H1 (cell line): ENCODE measurements at regions not wholly inside any gene's neighbourhood (a gene's known extent, or its start where the extent isn't known, plus 50 kb on each side); places are given as distances from the start of the nearest gene placed in this dataset.

Experiments
- CTCF ChIA-PET: fragments of 300-600 bp; sonication (Branson Sonifier 250); formaldehyde crosslinking; loops from one replicate; lab custom pipeline; 2021; ENCODE audit not compliant: partially characterized antibody; lab: Charles Lee
- POLR2A ChIA-PET: fragments of 300-600 bp; sonication (Branson Sonifier 250); formaldehyde crosslinking; loops from one replicate; lab custom pipeline; 2021; ENCODE audit warnings: inconsistent platforms; ENCODE audit not compliant: partially characterized antibody; lab: Charles Lee
- DNase-seq, 2 experiments: peaks; one replicate each; pipeline versions ENCODE4 v3.0.0 to v3.0.0-alpha.2; 2010 to 2022; ENCODE audit warnings: low spot score in 2 of 2, low read depth in 1 of 2, mixed read lengths in 1 of 2
- FAIRE-seq: peaks from 2 replicates; lab custom pipeline; 2011; peaks lifted over from hg19 to GRCh38; lab: Jason Lieb, UNC
- H2AFZ ChIP-seq: 2 replicates; pipeline ENCODE4 v1.8.1; 2012; ENCODE audit warnings: low read length, inconsistent platforms
- H2AK5ac ChIP-seq: 2 replicates; pipeline ENCODE4 v1.6.1; 2013; ENCODE audit warnings: low read depth, low read length
- H2BK120ac ChIP-seq: replicated peaks from 2 replicates; pipeline ENCODE3; 2013; ENCODE audit warnings: low read depth, low read length, inconsistent platforms
- H2BK12ac ChIP-seq: 2 replicates; pipeline ENCODE4 v1.6.1; 2013; ENCODE audit warnings: low read depth, low read length
- H2BK15ac ChIP-seq: 2 replicates; pipeline ENCODE4 v1.6.1; 2013; ENCODE audit warnings: low read length
- H2BK20ac ChIP-seq: 2 replicates; pipeline ENCODE4 v1.6.1; 2013; ENCODE audit warnings: low read length
- H2BK5ac ChIP-seq: 2 replicates; pipeline ENCODE4 v1.6.1; 2013; ENCODE audit warnings: low read depth, low read length
- H3K14ac ChIP-seq: 2 replicates; pipeline ENCODE4 v1.6.1; 2013; ENCODE audit warnings: inconsistent platforms; ENCODE audit not compliant: insufficient read length
- H3K18ac ChIP-seq: 2 replicates; pipeline ENCODE4 v1.6.1; 2013; ENCODE audit warnings: low read length; ENCODE audit errors: extremely low read depth
- H3K23ac ChIP-seq: 2 replicates; pipeline ENCODE4 v1.6.1; 2013; ENCODE audit warnings: inconsistent platforms; ENCODE audit not compliant: insufficient read length
- H3K23me2 ChIP-seq: 2 replicates; pipeline ENCODE4 v1.6.1; 2013; ENCODE audit warnings: low read depth, low read length
- H3K27ac ChIP-seq: 2 replicates; pipeline ENCODE4 v1.6.1; 2011; ENCODE audit warnings: low read depth, low read length, inconsistent platforms
- H3K27me3 ChIP-seq, 4 experiments: replicated peaks in 1 of 4; 1 replicate in 1 of 4; 2 replicates in 3 of 4; pipeline versions ENCODE4 v1.6.1 to v1.8.1; 2011 to 2013; ENCODE audit warnings: low read length in 3 of 4, mild to moderate bottlenecking in 3 of 4, inconsistent platforms in 2 of 4, mixed read lengths in 2 of 4, moderate library complexity in 1 of 4; ENCODE audit not compliant: control insufficient read depth in 3 of 4, insufficient read depth in 3 of 4; ENCODE audit errors: extremely low read depth in 1 of 4
- H3K36me3 ChIP-seq, 4 experiments: 2 replicates each; pipeline versions ENCODE4 v1.6.1 to v1.8.1; 2011 to 2013; ENCODE audit warnings: mild to moderate bottlenecking in 4 of 4, low read length in 3 of 4, moderate library complexity in 2 of 4, control low read depth in 1 of 4, inconsistent platforms in 1 of 4; ENCODE audit not compliant: insufficient read depth in 4 of 4, control insufficient read depth in 2 of 4
- H3K4ac ChIP-seq: replicated peaks from 2 replicates; pipeline ENCODE3; 2013; ENCODE audit warnings: low read length, low read depth, mixed read lengths, inconsistent platforms; ENCODE audit not compliant: insufficient read length
- H3K4me1 ChIP-seq, 4 experiments: replicated peaks in 1 of 4; 1 replicate in 1 of 4; 2 replicates in 3 of 4; pipeline versions ENCODE4 v1.6.1 to v1.8.1; 2011 to 2013; ENCODE audit warnings: low read length in 3 of 4, inconsistent platforms in 2 of 4, mixed read lengths in 1 of 4; ENCODE audit not compliant: insufficient read depth in 4 of 4, control insufficient read depth in 3 of 4
- H3K4me2 ChIP-seq, 2 experiments: 2 replicates each; pipeline versions ENCODE4 v1.6.1 to v1.8.1; 2011 to 2013; ENCODE audit warnings: low read depth in 2 of 2, low read length in 2 of 2, control low read depth in 1 of 2, inconsistent platforms in 1 of 2, mild to moderate bottlenecking in 1 of 2; ENCODE audit not compliant: insufficient read depth in 1 of 2
- H3K4me3 ChIP-seq, 4 experiments: fragments of 200-600, 300-600 bp in 1 of 4; sonication (generic), shearing (Covaris generic), sonication (Bioruptor Twin) in 1 of 4; 2 replicates each; pipeline versions ENCODE4 v1.5.1 to v1.8.1; 2011 to 2016; ENCODE audit warnings: low read length in 4 of 4, low read depth in 3 of 4, control low read depth in 2 of 4, inconsistent platforms in 2 of 4, mild to moderate bottlenecking in 2 of 4, mixed read lengths in 1 of 4, moderate library complexity in 1 of 4; ENCODE audit not compliant: insufficient read depth in 2 of 4; ENCODE audit errors: extremely low read depth in 1 of 4
- H3K56ac ChIP-seq: replicated peaks from 2 replicates; pipeline ENCODE3; 2013; ENCODE audit warnings: low read depth, mild to moderate bottlenecking, mixed read lengths, low read length, inconsistent platforms; ENCODE audit not compliant: insufficient read length
- H3K79me1 ChIP-seq: 2 replicates; pipeline ENCODE4 v1.6.1; 2013; ENCODE audit warnings: low read depth, low read length, control low read depth
- H3K79me2 ChIP-seq, 2 experiments: 2 replicates each; pipeline versions ENCODE4 v1.6.1 to v1.8.1; 2012 to 2013; ENCODE audit warnings: low read length in 2 of 2, mild to moderate bottlenecking in 2 of 2, inconsistent platforms in 1 of 2; ENCODE audit not compliant: insufficient read depth in 2 of 2, control insufficient read depth in 1 of 2
- H3K9ac ChIP-seq, 4 experiments: replicated peaks in 1 of 4; 1 replicate in 1 of 4; 2 replicates in 3 of 4; pipeline versions ENCODE4 v1.6.1 to v1.8.1; 2011 to 2013; ENCODE audit warnings: low read depth in 3 of 4, low read length in 3 of 4, control low read depth in 2 of 4, mild to moderate bottlenecking in 2 of 4, moderate library complexity in 2 of 4, inconsistent platforms in 1 of 4; ENCODE audit errors: extremely low read depth in 1 of 4
- H3K9me3 ChIP-seq, 2 experiments: 2 replicates each; pipeline versions ENCODE4 v1.6.1 to v1.8.1; 2012 to 2013; ENCODE audit warnings: mild to moderate bottlenecking in 2 of 2, moderate library complexity in 2 of 2, control low read depth in 1 of 2, inconsistent platforms in 1 of 2, low read depth in 1 of 2, low read length in 1 of 2, mixed read lengths in 1 of 2; ENCODE audit not compliant: insufficient read depth in 2 of 2
- H4K20me1 ChIP-seq, 2 experiments: replicated peaks in 1 of 2; 2 replicates each; pipeline versions ENCODE3 to v1.8.1; 2011 to 2013; ENCODE audit warnings: inconsistent platforms in 2 of 2, low read length in 2 of 2, mild to moderate bottlenecking in 1 of 2; ENCODE audit not compliant: insufficient read depth in 2 of 2, control insufficient read depth in 1 of 2
- H4K5ac ChIP-seq: 2 replicates; pipeline ENCODE4 v1.6.1; 2013; ENCODE audit warnings: low read length, low read depth, mixed read lengths, inconsistent platforms; ENCODE audit not compliant: insufficient read length
- H4K8ac ChIP-seq: 2 replicates; pipeline ENCODE4 v1.8.0; 2013; ENCODE audit warnings: mild to moderate bottlenecking, moderate library complexity, low read length, inconsistent platforms; ENCODE audit not compliant: insufficient read depth; ENCODE audit errors: extremely low read depth
- H4K91ac ChIP-seq: replicated peaks from 2 replicates; pipeline ENCODE3; 2013; ENCODE audit warnings: low read length, mixed read lengths, inconsistent platforms; ENCODE audit not compliant: insufficient read length
- CEBPB ChIP-seq: IDR thresholded peaks from 2 replicates; pipeline ENCODE4 v1.6.1; 2012; ENCODE audit warnings: low read depth, low read length
- KDM4A ChIP-seq: IDR thresholded peaks from one replicate; pipeline ENCODE4 v1.7.1; 2012; ENCODE audit warnings: low read depth, mild to moderate bottlenecking, moderate library complexity, low read length, inconsistent platforms; ENCODE audit not compliant: severe bottlenecking
- TAF1 ChIP-seq: IDR thresholded peaks from 2 replicates; pipeline ENCODE4 v1.6.1; 2011; ENCODE audit warnings: mild to moderate bottlenecking, low read depth, low read length
- WGBS, 2 experiments: shearing (Covaris generic) in 1 of 2; methylation state at CpG; one replicate each; pipeline versions ENCODE4 v1.1.6 to v1.1.7; 2013 to 2015; ENCODE audit warnings: low lambda C conversion rate in 2 of 2, mixed read lengths in 2 of 2, inconsistent platforms in 1 of 2, low coverage in 1 of 2, missing lambda C conversion rate in 1 of 2; ENCODE audit not compliant: insufficient replicate concordance in 2 of 2, insufficient coverage in 1 of 2, insufficient read length in 1 of 2; ENCODE audit errors: extremely low coverage in 1 of 2, missing lambda C conversion rate in 1 of 2; 5-methylcytosine and 5-hydroxymethylcytosine counted together

- H3K23ac ChIP-seq: no peak overlapping the region
- H3K79me2 ChIP-seq: no peaks in the 10 kb centered on the region
- H3K18ac ChIP-seq: no peak overlapping the region
- H3K27ac ChIP-seq: no peak overlapping the region
- no peak overlapping the region for H3K4ac ChIP-seq
- H4K8ac ChIP-seq: no peak overlapping the region
- H4K20me1 ChIP-seq: no peaks in the 10 kb centered on the region
- ChIA-PET CTCF (no interaction called here), POLR2A (no interaction called here)
- no peak overlapping the region for H3K4me3 ChIP-seq
- 79% methylated on average over 4 of the region's 4 CpGs; no CpG with 5 or more reads in 1 of the 2 experiments for WGBS, 2 experiments
- H3K27me3 ChIP-seq: no peaks in the 10 kb centered on the region
- H3K9ac ChIP-seq: no peak overlapping the region
- no peak for FAIRE-seq
- no peak overlapping the region for H2AK5ac ChIP-seq
- no peak overlapping the region for H2BK120ac ChIP-seq
- no peaks in the 10 kb centered on the region for H3K79me1 ChIP-seq
- H2BK12ac ChIP-seq: no peak overlapping the region
- H3K4me2 ChIP-seq: no peak overlapping the region
- no peak overlapping the region for H4K91ac ChIP-seq
- no peak overlapping the region for H4K5ac ChIP-seq
- H2BK15ac ChIP-seq: no peak overlapping the region
- H3K9me3 ChIP-seq: no peaks in the 10 kb centered on the region
- H2BK20ac ChIP-seq: no peak overlapping the region
- H3K4me1 ChIP-seq: no peaks in the 10 kb centered on the region
- no peak overlapping the region for H2BK5ac ChIP-seq
- H3K14ac ChIP-seq: no peak overlapping the region
- DNase-seq: no peak
- no peak for TF ChIP-seq KDM4A
- TF ChIP-seq CEBPB: peak; percentile 88
- TF ChIP-seq TAF1: no peak
- no peak overlapping the region for H2AFZ ChIP-seq
- no peak overlapping the region for H3K56ac ChIP-seq
- H3K23me2 ChIP-seq: no peaks in the 10 kb centered on the region; the same call in 1 of the 2 replicates
- H3K36me3 ChIP-seq: no peaks in the 10 kb centered on the region
These were observed 168.9 kb upstream of the RASSF8 start for GRCh38 chr12:25789541-25789944.
